Esophagus squamous epithelium (tissue), 4 donors: ENCODE measurements at regions not wholly inside any gene's neighbourhood (a gene's known extent, or its start where the extent isn't known, plus 50 kb on each side); places are given as distances from the start of the nearest gene placed in this dataset.

Experiments used
- CTCF ChIP-seq, 6 experiments: fragments of 450-650 bp in 4 of 6; fragments of 200-600 bp in 2 of 6; sonication (generic) in 2 of 6; IDR thresholded peaks; one replicate each; pipeline ENCODE4 v1.5.1; 2016 to 2019; ENCODE audit warnings: antibody characterized with exemption in 6 of 6, mild to moderate bottlenecking in 4 of 6, moderate library complexity in 4 of 6
- POLR2A ChIP-seq, 4 donors: fragments of 450-650 bp; IDR thresholded peaks; one replicate each; pipeline ENCODE4 v1.6.1; 2017; ENCODE audit warnings: antibody characterized with exemption in 4 of 4, mild to moderate bottlenecking in 4 of 4, moderate library complexity in 3 of 4

GRCh38 chr1:69128204-69128603 lies 439.5 kb upstream of the LRRC7 start:
- TF ChIP-seq CTCF (IDR thresholded peaks at IDR 0.05) (no peak), POLR2A (IDR thresholded peaks at IDR 0.05) (no peak)
